Right lobe of liver (tissue), 6 donors: ENCODE measurements at regions not wholly inside any gene's neighbourhood (a gene's known extent, or its start where the extent isn't known, plus 50 kb on each side); places are given as distances from the start of the nearest gene placed in this dataset.

Source experiments
- ATAC-seq, 4 donors: fragments of 200-7000 bp; cut with Tn5 transposase; one replicate each; pipeline ENCODE4 v1.9.1; 2020; ENCODE audit warnings: mild to moderate bottlenecking in 4 of 4, moderate library complexity in 4 of 4
- DNase-seq, 3 donors: peaks; one replicate each; pipeline ENCODE4 v3.0.0-alpha.2; 2020
- H3K27ac ChIP-seq, 3 donors: fragments of 200-600 bp; one replicate each; pipeline ENCODE4 v1.8.0; 2022
- H3K27me3 ChIP-seq, 2 donors: fragments of 200-600 bp; one replicate each; pipeline ENCODE4 v1.8.0; 2022
- H3K36me3 ChIP-seq, 4 donors: fragments of 200-600 bp; sonication (generic) in 1 of 4; one replicate each; pipeline versions ENCODE4 v1.5.1 to v1.8.0; 2017 to 2022; ENCODE audit warnings: control low read depth in 1 of 4
- H3K4me1 ChIP-seq, 4 donors: fragments of 200-600 bp; sonication (generic) in 1 of 4; one replicate each; pipeline versions ENCODE4 v1.5.1 to v1.8.0; 2017 to 2022; ENCODE audit warnings: control low read depth in 1 of 4
- H3K4me3 ChIP-seq, 3 donors: fragments of 200-600 bp; one replicate each; pipeline ENCODE4 v1.8.0; 2022
- H3K9me3 ChIP-seq, 4 donors: fragments of 200-600 bp; sonication (generic) in 1 of 4; one replicate each; pipeline versions ENCODE4 v1.5.1 to v1.8.0; 2017 to 2022; ENCODE audit warnings: control low read depth in 1 of 4
- CTCF ChIP-seq, 4 donors: fragments of 200-600 bp in 3 of 4; fragments of 450-650 bp in 1 of 4; IDR thresholded peaks; one replicate each; pipeline versions ENCODE4 v1.5.1 to v1.8.0; 2016 to 2022; ENCODE audit warnings: antibody characterized with exemption in 4 of 4, mild to moderate bottlenecking in 2 of 4
- POLR2A ChIP-seq: fragments of 450-650 bp; IDR thresholded peaks from one replicate; pipeline ENCODE4 v1.6.1; 2017; ENCODE audit warnings: antibody characterized with exemption, mild to moderate bottlenecking
- WGBS: methylation state at CpG from one replicate; pipeline ENCODE4 v1.1.6; 2018; ENCODE audit warnings: low coverage, low lambda C conversion rate; ENCODE audit not compliant: insufficient coverage; ENCODE audit errors: missing lambda C conversion rate; 5-methylcytosine and 5-hydroxymethylcytosine counted together
- intact Hi-C, 2 donors: fragments of 100-400 bp; cut with DNase I; formaldehyde crosslinking; loops; one replicate each; pipeline versions ENCODE4 v1.11.2 to v1.14.1; 2022
- donor health status: DM: no; HTN: yes; CAD: no.
- donor health status: DM: no; HTN: no; CAD: no.
- donor health status: DM: no; HTN: no; CAD: no.
- donor health status: DM: no; HTN: yes; CAD: no.
- donor health status: DM: no; HTN: yes; CAD: no.

DNA sequence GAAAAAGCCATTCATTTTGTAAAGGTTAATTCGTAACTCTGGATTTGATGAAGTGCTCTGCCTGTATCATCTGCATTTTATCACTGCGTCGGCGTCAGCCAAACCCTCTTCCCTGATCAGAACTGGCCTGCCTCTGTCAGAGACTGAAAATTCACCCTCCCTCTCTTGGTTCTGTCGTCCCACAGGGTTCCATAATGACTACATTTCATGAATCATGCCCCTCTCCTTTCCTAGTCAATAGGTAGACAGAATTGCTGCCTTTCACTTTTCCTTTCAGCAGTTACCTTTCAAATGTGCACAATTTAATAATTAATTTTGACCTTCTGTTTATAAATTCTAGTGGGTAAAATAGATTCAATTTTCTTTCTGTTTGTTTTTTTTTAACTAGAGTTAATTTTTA, 423.4 kb downstream of the RFC3 start:
- 59% methylated on average over 5 of the region's 5 CpGs for WGBS
- DNase-seq: no peak

DNA sequence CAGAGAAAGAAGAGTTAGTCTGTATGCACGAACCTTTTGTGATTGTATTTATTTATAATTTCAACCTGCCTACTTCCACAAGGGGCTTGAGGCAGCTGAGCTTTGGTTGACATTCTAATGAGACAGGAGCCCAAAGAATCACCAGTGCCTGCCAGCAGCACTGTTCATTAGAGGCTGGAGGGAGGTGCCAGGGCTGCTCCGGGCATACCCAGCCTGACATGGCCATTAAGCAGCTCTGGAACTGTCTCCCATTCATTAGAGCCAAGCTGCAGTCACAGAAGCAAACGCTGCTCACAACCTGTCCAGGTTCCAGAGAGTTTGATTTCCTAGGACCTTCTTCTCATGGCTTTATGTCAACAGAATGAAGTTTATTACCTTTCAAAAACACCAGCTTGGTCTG, 425.5 kb downstream of the RFC3 start:
- ATAC-seq (no peak), DNase-seq (no peak)
- Histone ChIP-seq H3K9me3 (no peaks in the 10 kb centered on the region), H3K27me3 (no peaks in the 10 kb centered on the region), H3K36me3 (no peaks in the 10 kb centered on the region), H3K4me3 (no peak overlapping the region), H3K27ac (no peak overlapping the region), H3K4me1 (no peaks in the 10 kb centered on the region)
- WGBS: 49% methylated on average over 2 of the region's 3 CpGs
- no peak for TF ChIP-seq POLR2A
- TF ChIP-seq CTCF (IDR thresholded peaks at IDR 0.05): no peak
- intact Hi-C loops: no loop called here

More for the DNA sequence above, 423.4 kb downstream of the RFC3 start:
- TF ChIP-seq POLR2A (no peak), CTCF (IDR thresholded peaks at IDR 0.05) (no peak)
- intact Hi-C loops: no loop called here
- H3K36me3 ChIP-seq: no peaks in the 10 kb centered on the region
- no peaks in the 10 kb centered on the region for H3K4me1 ChIP-seq
- no peaks in the 10 kb centered on the region for H3K9me3 ChIP-seq
- no peak overlapping the region for H3K27ac ChIP-seq
- no peaks in the 10 kb centered on the region for H3K27me3 ChIP-seq
- no peak for ATAC-seq
- no peak overlapping the region for H3K4me3 ChIP-seq

GRCh38 chr13:34246511-34246910, 428.6 kb downstream of the RFC3 start:
- TF ChIP-seq CTCF (IDR thresholded peaks at IDR 0.05) (no peak), POLR2A (no peak)
- intact Hi-C loops: no loop called here
- Histone ChIP-seq H3K36me3 (no peaks in the 10 kb centered on the region), H3K9me3 (no peaks in the 10 kb centered on the region), H3K27ac (no peak overlapping the region), H3K4me1 (no peaks in the 10 kb centered on the region), H3K4me3 (no peak overlapping the region), H3K27me3 (no peaks in the 10 kb centered on the region)
- ATAC-seq (no peak), DNase-seq (no peak)
- WGBS: 54% methylated on average over 2 of the region's 2 CpGs

DNA sequence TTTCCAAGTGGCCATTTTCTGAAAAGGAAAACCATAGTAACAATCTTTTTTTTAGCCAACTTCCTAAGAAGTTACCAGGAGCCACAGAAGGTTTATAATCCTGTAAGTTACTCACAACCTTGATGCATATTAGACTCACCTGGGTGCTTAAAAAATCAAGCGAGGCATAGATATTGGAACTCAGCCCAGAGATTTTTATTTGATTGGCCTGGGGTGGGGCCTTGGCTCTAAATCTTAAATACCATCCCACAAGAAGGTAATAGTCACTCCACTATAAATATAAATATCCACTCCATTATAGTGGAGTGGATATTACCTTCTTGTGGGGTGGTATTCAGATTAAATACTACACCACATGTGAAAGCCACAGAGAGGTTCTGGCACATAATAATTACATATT, 429.6 kb downstream of the RFC3 start:
- DNase-seq (no peak), ATAC-seq (no peak)
- H3K9me3 ChIP-seq: no peaks in the 10 kb centered on the region
- H3K4me3 ChIP-seq: no peak overlapping the region
- no peak overlapping the region for H3K27ac ChIP-seq
- no peak for TF ChIP-seq POLR2A
- TF ChIP-seq CTCF (IDR thresholded peaks at IDR 0.05): no peak
- intact Hi-C loops: no loop called here
- no peaks in the 10 kb centered on the region for H3K27me3 ChIP-seq
- no peaks in the 10 kb centered on the region for H3K4me1 ChIP-seq
- WGBS: no CpG with 5 or more reads among the region's 1 CpG
- no peaks in the 10 kb centered on the region for H3K36me3 ChIP-seq

GRCh38 chr13:34249546-34250039, 431.6 kb downstream of the RFC3 start:
- no peaks in the 10 kb centered on the region for H3K4me1 ChIP-seq
- ATAC-seq (no peak), DNase-seq (no peak)
- no peaks in the 10 kb centered on the region for H3K36me3 ChIP-seq
- intact Hi-C loops: no loop called here
- H3K27me3 ChIP-seq: no peaks in the 10 kb centered on the region
- no peak for TF ChIP-seq POLR2A
- no peak for TF ChIP-seq CTCF (IDR thresholded peaks at IDR 0.05)
- no peak overlapping the region for H3K4me3 ChIP-seq
- no peaks in the 10 kb centered on the region for H3K9me3 ChIP-seq
- WGBS: 82% methylated on average over 3 of the region's 3 CpGs
- no peak overlapping the region for H3K27ac ChIP-seq
